ENCODE measurements at regions not wholly inside any gene's neighbourhood (a gene's known extent, or its start where the extent isn't known, plus 50 kb on each side); places are given as distances from the start of the nearest gene placed in this dataset.

- no peak for DNase-seq
These were observed 526.8 kb downstream of the TDRD15 start for GRCh38 chr2:21650569-21650968.

- DNase-seq: no peak
These were observed 531.4 kb downstream of the TDRD15 start for GRCh38 chr2:21655136-21655535.

- no peak for DNase-seq
These were observed 532.7 kb downstream of the TDRD15 start for GRCh38 chr2:21656330-21657075.

- DNase-seq: no peak
These were observed 533.7 kb downstream of the TDRD15 start for GRCh38 chr2:21657445-21657844.

DNA sequence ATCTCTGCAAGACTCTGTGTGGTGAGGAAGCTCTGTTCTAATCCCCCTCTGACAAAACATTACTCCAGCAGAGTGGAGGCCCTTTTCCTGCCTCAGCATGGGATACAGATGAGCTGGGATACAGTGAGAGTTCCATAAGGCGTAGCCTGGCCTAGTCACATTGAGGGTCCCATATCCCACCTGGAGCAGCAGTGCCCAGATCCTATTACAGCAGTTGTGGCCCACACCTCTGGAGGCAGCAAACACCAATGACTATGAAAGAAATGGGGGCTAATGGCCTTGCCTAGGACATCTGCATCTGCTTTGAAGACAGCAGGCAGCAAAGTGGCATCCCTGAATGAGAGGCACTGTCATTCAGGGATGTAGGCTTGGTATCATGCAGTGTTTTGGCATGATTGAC lies 534.5 kb downstream of the TDRD15 start:
- DNase-seq: no peak

DNA sequence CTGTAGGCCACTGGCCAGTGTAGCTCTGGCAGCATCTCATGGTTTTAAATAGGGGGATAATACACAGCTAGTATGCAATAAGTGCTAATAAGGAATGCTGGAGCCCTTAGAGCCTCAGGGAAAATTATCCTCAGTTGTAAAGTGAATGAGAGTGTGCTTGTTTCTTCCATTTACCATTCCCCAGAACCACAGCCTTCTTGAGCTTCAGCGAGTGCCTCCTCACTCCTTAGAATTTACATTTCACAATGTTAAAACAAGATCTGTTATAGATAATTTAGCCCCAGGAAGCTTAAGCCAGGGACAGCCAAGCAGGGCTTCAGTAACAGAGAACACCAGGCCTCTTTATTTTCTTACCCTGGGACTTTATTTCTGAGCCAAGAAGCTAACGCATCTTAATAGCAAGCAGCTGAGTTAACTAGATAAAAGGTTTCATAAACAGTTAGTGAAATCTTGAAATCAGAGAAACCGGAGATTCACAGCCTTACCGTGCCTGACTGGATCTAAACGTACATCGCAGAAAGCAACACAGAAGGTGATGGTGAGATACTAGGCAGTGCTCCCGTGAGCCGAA lies 535.2 kb downstream of the TDRD15 start:
- no peak for DNase-seq

DNA sequence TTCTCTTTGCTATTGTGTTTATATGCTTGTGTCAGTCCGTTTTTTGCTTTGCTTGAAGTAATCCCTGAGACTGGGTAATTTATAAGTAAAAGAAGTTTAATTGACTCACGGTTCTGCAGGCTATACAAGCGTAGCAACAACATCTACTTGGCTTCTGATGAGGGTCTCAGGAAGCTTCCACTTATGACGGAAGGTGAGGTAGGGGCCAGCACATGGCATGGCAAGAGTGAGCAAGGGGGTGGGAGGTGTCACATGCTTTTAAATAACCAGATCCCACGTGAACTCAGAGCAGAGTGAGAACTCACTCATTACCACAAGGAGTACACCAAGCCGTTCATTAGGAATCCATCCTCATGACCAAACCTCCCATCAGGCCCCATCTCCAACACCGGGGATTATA lies 540.3 kb downstream of the TDRD15 start:
- no peak for DNase-seq

- DNase-seq: no peak
These were observed 543.9 kb downstream of the TDRD15 start for GRCh38 chr2:21667638-21668037.

- DNase-seq: no peak
These were observed 544.4 kb downstream of the TDRD15 start for GRCh38 chr2:21668078-21668710.

GRCh38 chr2:21676041-21676440 lies 552.3 kb downstream of the TDRD15 start:
- no peak for DNase-seq

GRCh38 chr2:21676676-21677075 lies 552.9 kb downstream of the TDRD15 start:
- no peak for DNase-seq

- no peak for DNase-seq
These were observed 560.1 kb downstream of the TDRD15 start for GRCh38 chr2:21683838-21684237.

- no peak for DNase-seq
These were observed 563.8 kb downstream of the TDRD15 start for GRCh38 chr2:21687589-21687988.

- no peak for DNase-seq
These were observed 566.2 kb downstream of the TDRD15 start for GRCh38 chr2:21690005-21690404.

- DNase-seq: no peak
These were observed 569.3 kb downstream of the TDRD15 start for GRCh38 chr2:21693081-21693480.

DNA sequence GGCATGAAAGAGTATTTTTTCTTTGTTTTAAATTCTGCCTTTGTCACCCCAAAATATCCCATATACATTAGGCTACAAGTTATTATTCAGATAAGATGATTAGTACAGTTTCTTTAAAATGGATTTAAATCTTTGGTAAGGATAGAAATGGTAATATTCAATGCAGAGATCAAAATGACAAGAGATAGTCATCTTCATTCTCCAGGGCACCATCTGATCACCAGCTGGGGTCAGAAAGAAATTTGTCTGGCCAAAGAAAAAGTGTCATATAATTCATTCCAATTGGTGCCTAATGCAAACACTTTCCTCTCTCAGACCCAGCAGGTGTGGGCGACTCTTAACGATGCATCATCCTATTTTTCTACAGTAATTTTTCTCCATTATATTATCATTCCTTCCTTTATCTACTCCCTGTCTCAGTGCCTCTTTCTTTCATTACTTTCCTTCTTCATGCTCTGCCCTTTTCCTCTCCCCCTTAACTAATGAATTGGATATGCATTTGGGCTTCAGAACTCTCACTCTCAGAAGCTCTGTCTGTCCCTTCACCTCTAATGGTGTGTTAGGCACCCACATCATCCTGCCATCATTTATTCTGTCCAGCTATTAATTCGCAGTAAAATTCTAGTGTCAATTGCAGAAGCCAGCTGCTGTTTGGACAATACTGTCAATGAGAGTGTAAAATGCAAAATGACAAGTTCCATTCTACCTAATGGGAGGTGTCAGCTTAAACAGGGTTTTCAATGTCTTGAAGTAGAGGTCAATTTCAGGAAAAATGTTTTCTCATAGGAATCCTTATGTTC lies 570.5 kb downstream of the TDRD15 start:
- DNase-seq: no peak

GRCh38 chr2:21696900-21697299 lies 573.1 kb downstream of the TDRD15 start:
- no peak for DNase-seq

GRCh38 chr2:21700644-21701043 lies 576.9 kb downstream of the TDRD15 start:
- DNase-seq: no peak

- DNase-seq: no peak
These were observed 586.3 kb downstream of the TDRD15 start for GRCh38 chr2:21710031-21710430.

DNA sequence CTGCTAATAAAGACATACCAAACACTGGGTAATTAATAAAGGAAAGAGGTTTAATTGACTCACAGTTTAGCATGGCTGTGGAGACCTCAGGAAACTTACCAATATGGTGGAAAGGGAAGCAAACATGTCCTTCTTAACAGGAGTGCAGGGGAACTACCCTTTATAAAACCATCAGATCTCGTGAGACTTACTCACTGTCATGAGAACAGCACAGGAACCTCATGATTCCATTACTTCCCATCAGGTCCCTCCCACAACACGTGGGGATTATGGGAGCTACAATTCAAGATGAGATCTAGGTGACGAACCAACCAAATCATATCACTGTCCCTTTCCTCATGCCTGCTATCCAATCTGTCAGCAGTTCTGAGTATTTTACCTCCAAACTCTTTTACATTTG lies 586.7 kb downstream of the TDRD15 start:
- no peak for DNase-seq

- no peak for DNase-seq
These were observed 592.1 kb downstream of the TDRD15 start for GRCh38 chr2:21715887-21716286.

DNA sequence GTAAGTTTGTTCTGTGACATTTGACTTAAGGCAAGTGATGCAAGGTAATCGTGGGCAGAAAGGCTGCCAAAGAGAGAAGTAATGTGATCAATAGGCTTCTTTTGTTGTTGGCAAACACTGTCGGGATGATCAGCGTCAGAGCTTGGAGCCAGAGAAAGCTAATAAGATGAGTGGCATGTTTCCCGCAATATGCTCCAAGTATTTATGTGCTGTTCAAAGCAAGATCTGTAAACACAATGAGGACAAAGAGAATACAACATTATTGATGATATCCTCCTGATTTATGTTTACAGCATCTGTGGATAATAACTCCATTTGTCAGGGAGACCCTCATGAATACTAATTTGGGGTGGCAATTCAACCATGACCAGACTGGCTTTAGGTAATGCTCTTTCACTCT lies 603.3 kb downstream of the TDRD15 start:
- no peak for DNase-seq

- DNase-seq: no peak
These were observed 604.4 kb downstream of the TDRD15 start for GRCh38 chr2:21728133-21728532.

DNA sequence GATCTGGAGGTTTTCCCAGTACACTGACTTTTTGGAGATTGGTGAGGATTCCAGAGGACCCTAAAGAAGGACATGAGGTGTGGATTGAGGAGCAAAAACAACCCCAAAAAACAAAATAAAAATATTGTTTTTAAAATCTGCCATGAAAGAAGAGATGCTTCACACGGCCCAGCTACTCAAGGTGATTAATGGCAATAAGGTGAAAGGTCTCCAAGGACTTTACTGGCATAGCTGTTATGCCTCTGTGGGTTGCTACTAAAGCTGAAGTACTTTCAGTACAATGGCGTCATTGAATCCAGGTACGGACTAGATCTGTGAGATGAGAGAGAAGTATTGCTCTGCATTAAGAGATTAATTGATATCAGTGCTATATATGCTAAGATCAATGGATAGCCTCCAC lies 606.4 kb downstream of the TDRD15 start:
- no peak for DNase-seq
